Ishikawa (cell line): ENCODE measurements at regions not wholly inside any gene's neighbourhood (a gene's known extent, or its start where the extent isn't known, plus 50 kb on each side); places are given as distances from the start of the nearest gene placed in this dataset.

Experiments
- CEBPB ChIP-seq: IDR thresholded peaks from 2 replicates; pipeline ENCODE4 v1.6.1; 2012
- CREB1 ChIP-seq: IDR thresholded peaks from 2 replicates; pipeline ENCODE4 v1.6.1; 2012; ENCODE audit warnings: low read depth
- EGR1 ChIP-seq: IDR thresholded peaks from 2 replicates; pipeline ENCODE4 v1.6.1; 2012
- EP300 ChIP-seq: IDR thresholded peaks from 2 replicates; pipeline ENCODE4 v1.6.1; 2012; ENCODE audit warnings: borderline replicate concordance
- FOXM1 ChIP-seq: IDR thresholded peaks from 2 replicates; pipeline ENCODE4 v1.6.1; 2012; ENCODE audit warnings: low read depth, borderline replicate concordance
- NFIC ChIP-seq: IDR thresholded peaks from 2 replicates; pipeline ENCODE4 v1.6.1; 2012
- RAD21 ChIP-seq: IDR thresholded peaks from 2 replicates; pipeline ENCODE4 v1.6.1; 2012; ENCODE audit warnings: low read depth
- TAF1 ChIP-seq: IDR thresholded peaks from 2 replicates; pipeline ENCODE4 v1.6.1; 2012; ENCODE audit warnings: low read depth, mild to moderate bottlenecking
- TCF12 ChIP-seq: IDR thresholded peaks from 2 replicates; pipeline ENCODE4 v1.6.1; 2012; ENCODE audit warnings: low read depth
- TEAD4 ChIP-seq: IDR thresholded peaks from 2 replicates; pipeline ENCODE4 v1.6.1; 2012
- YY1 ChIP-seq: IDR thresholded peaks from 2 replicates; pipeline ENCODE4 v1.6.1; 2012; ENCODE audit warnings: low read depth
- ZBTB7A ChIP-seq: IDR thresholded peaks from 2 replicates; pipeline ENCODE4 v1.6.1; 2012; ENCODE audit warnings: low read depth
- TF ChIP-seq, protein P1 (sequence below): IDR thresholded peaks from 2 replicates; pipeline ENCODE4 v1.6.1; 2012
- TF ChIP-seq, protein P2 (sequence below): IDR thresholded peaks from 2 replicates; pipeline ENCODE4 v1.6.1; 2012
- TF ChIP-seq, protein P3 (sequence below): IDR thresholded peaks from 2 replicates; pipeline ENCODE4 v1.6.1; 2012; ENCODE audit warnings: low read depth, mild to moderate bottlenecking

DNA sequence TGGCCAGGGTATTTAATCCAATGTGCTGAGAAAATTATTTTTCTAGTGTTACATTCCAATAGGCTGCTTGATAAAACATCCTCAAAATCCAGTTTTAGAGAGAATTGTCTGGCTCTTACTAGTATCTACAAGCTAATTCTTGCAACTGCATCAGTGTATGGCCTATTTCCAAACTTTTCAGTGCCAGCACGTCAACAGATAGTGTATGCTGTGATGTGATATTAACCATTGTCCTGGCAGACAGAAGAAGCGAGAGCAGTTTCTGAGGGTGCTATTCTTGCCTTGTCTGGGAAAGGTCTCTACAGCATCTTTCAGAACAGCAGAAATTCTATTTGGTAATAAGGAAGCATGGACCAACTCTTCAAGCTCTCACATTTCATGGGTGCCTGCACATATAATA, 174.2 kb upstream of the CDH12 start:
- TF ChIP-seq, protein P1, sequence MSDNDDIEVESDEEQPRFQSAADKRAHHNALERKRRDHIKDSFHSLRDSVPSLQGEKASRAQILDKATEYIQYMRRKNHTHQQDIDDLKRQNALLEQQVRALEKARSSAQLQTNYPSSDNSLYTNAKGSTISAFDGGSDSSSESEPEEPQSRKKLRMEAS = no peak
- TF ChIP-seq EGR1 = no peak
- TF ChIP-seq, protein P2, sequence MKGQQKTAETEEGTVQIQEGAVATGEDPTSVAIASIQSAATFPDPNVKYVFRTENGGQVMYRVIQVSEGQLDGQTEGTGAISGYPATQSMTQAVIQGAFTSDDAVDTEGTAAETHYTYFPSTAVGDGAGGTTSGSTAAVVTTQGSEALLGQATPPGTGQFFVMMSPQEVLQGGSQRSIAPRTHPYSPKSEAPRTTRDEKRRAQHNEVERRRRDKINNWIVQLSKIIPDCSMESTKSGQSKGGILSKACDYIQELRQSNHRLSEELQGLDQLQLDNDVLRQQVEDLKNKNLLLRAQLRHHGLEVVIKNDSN = no peak

DNA sequence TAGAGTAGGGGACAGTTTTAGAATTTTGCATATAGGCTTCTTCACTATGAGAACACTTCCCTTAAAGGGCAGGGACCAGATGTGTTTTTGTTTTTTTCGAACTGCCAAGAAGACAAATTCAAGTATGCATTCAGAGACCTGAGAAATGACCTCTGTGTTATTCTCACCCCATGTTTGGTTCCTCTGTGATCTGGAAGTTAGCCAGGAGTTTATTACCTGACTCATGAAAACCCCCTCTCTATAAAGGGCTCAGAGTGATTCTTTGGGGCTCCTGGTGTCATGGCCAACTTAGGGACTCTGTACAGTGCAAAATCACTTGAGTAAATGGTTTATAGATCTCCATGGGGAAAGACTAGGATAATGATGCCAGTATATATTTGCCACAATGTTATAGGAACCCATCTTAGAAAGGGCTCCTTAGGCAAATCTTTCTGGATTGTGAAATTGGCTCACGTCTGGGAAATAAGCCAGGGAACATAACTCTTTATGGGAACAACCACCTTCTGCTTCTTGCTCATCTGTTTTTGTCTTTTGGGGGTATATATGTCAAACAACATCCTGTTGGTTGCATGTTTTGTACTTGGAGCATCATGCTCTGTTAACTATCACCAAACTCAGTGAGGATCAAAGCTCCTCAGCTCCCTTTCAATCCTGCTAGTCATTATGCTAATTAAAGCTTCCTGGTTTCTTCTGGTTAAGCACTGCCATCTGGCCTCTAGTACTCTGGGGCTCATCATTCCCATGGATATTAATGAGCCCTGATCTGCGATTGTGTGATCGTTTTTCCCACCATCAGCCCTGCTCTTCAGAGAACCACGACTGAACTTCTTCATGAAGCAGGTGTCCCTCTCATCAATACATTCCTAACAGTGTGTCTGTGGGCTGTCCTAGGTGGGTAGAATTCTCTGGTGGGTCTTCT, 173.4 kb upstream of the CDH12 start:
- TF ChIP-seq TEAD4 (no peak), NFIC (no peak), EGR1 (no peak), EP300 (no peak), ZBTB7A (no peak), TAF1 (no peak), RAD21 (no peak), CREB1 (no peak), CEBPB (no peak), FOXM1 (no peak)
- TF ChIP-seq, protein P3, sequence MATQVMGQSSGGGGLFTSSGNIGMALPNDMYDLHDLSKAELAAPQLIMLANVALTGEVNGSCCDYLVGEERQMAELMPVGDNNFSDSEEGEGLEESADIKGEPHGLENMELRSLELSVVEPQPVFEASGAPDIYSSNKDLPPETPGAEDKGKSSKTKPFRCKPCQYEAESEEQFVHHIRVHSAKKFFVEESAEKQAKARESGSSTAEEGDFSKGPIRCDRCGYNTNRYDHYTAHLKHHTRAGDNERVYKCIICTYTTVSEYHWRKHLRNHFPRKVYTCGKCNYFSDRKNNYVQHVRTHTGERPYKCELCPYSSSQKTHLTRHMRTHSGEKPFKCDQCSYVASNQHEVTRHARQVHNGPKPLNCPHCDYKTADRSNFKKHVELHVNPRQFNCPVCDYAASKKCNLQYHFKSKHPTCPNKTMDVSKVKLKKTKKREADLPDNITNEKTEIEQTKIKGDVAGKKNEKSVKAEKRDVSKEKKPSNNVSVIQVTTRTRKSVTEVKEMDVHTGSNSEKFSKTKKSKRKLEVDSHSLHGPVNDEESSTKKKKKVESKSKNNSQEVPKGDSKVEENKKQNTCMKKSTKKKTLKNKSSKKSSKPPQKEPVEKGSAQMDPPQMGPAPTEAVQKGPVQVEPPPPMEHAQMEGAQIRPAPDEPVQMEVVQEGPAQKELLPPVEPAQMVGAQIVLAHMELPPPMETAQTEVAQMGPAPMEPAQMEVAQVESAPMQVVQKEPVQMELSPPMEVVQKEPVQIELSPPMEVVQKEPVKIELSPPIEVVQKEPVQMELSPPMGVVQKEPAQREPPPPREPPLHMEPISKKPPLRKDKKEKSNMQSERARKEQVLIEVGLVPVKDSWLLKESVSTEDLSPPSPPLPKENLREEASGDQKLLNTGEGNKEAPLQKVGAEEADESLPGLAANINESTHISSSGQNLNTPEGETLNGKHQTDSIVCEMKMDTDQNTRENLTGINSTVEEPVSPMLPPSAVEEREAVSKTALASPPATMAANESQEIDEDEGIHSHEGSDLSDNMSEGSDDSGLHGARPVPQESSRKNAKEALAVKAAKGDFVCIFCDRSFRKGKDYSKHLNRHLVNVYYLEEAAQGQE = no peak
- TF ChIP-seq, protein P2 = no peak
- TF ChIP-seq, protein P1 = no peak

DNA sequence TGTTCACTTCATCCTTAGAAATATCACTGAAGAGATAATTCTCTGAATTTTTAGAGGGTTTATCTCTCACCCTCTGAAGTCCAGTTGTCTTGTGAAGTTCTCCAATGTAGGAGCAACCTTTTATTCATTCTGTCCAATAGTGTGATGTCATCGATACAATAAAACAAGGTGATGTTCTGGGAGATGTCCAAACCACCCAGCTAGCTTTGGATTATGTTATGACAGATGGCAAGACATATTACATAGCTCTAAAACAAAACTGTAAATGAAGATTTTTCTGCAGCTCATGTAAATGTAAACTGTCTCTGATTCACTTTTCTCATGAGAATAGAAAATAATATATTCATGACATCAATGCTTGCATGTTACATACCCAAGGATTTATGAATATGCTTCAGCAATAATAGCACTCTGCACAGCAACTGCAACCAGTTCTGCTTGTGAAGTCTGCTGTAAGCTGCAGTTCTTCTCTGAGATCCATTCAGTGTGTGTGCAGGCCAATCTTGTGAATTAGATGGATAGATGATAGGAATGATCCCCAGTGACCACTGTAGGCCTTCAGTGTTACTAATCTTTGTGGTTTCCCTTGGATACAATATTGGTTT, 172.6 kb upstream of the CDH12 start:
- TF ChIP-seq, protein P2 = no peak
- TF ChIP-seq TAF1 = no peak
- TF ChIP-seq, protein P3 = no peak
- TF ChIP-seq YY1 = no peak
- no peak for TF ChIP-seq RAD21
- no peak for TF ChIP-seq CEBPB
- TF ChIP-seq, protein P1 = no peak
- TF ChIP-seq EGR1 = no peak
- no peak for TF ChIP-seq CREB1
- TF ChIP-seq EP300 = no peak
- no peak for TF ChIP-seq TCF12
- TF ChIP-seq ZBTB7A = no peak
- no peak for TF ChIP-seq TEAD4
- no peak for TF ChIP-seq FOXM1
- TF ChIP-seq NFIC = no peak

DNA sequence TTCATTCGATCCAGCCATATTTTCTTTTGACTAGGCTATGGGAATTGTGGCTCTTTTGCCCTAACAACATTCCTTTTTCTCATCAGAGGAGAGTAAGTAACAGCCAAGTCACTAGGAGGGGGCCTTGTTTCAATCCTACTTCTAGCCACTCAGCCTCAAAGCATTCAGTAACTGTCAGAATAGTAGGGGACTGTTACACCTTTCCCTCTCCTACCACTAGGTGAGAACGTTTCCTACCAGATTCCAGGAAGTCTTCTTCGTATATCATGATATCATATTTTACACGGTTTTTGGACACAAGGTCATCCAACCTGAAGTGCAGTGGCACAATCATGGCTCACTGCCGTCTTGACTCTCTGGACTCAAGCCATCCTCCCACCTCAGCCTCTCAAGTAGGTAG, 171.3 kb upstream of the CDH12 start:
- no peak for TF ChIP-seq TAF1
- no peak for TF ChIP-seq FOXM1
- TF ChIP-seq, protein P1 = no peak

DNA sequence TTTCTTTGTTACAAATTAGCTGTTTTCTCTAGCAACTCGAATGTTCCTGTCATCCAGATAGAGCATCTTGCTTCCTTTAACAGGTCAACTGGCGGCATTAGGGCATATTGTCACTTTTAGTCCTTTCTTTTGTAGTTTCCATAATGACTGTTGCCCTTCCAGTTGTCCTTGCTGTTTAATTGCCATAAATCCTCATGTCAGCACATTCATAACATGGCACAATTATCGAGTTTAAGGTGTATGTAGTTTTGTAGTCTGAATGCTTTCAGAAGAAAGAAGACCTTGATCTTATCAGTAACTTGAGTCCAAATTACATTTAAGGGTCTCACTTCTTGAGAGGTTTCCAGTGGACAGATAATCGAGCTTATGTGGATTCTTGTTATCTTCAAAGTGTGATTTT, 161.7 kb upstream of the CDH12 start:
- no peak for TF ChIP-seq CREB1
- no peak for TF ChIP-seq CEBPB
- TF ChIP-seq TCF12 = no peak
- no peak for TF ChIP-seq NFIC
- TF ChIP-seq, protein P3 = no peak
- TF ChIP-seq YY1 = no peak
- TF ChIP-seq ZBTB7A = no peak
- TF ChIP-seq EGR1 = no peak
